ENCODE measurements at regions not wholly inside any gene's neighbourhood (a gene's known extent, or its start where the extent isn't known, plus 50 kb on each side); places are given as distances from the start of the nearest gene placed in this dataset.

DNA sequence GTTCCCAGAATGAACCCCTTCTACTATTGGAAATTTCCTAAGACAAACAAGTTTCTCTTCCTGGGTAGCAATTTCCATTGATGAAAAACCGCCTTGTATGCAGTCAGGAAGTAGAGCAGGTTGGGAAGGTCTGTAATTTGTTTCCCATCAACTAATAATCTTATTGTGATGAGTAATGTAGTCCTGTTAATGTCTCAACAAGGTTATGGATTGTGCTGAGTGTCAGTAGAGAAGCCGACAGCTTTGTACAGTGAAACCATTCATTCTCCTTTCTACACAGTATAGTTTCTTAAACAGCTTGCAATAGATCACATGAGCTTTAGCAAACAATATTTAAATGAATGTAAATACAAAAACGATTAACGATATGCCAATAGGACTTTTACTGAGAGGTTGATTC is 355.4 kb upstream of the WWC1 start:
- no peaks in the 10 kb centered on the region for H3K4me1 ChIP-seq (ENCODE audit: control insufficient read depth in 1 of 2, insufficient read depth in 2 of 2, low read length in 2 of 2)
- peaks cover 0 to 2% (median 0%) of the 10 kb centered on the region in 3 donors for H3K27me3 Mint-ChIP-seq (ENCODE audit: low read depth in 3 of 3)
- H3K9me3 Mint-ChIP-seq = peaks cover 0 to 3% (median 0%) of the 10 kb centered on the region in 7 donors
- H3K79me2 ChIP-seq (ENCODE audit: insufficient read depth, low read length) = no peaks in the 10 kb centered on the region
- H2AFZ ChIP-seq (ENCODE audit: insufficient read depth, low read depth, low read length, poor library complexity, severe bottlenecking) = no peak overlapping the region
- no peaks in the 10 kb centered on the region for H4K20me1 ChIP-seq (ENCODE audit: insufficient read depth, low read length)
- no peak overlapping the region for H3K27ac ChIP-seq (ENCODE audit: low read depth in 1 of 2, low read length in 2 of 2)
- H3K4me1 Mint-ChIP-seq = peaks cover 4% of the 10 kb centered on the region
- H3K4me2 ChIP-seq (replicated peaks; ENCODE audit: extremely low read depth, low read length, poor library complexity, severe bottlenecking) = no peak overlapping the region
- TF ChIP-seq, protein P1, sequence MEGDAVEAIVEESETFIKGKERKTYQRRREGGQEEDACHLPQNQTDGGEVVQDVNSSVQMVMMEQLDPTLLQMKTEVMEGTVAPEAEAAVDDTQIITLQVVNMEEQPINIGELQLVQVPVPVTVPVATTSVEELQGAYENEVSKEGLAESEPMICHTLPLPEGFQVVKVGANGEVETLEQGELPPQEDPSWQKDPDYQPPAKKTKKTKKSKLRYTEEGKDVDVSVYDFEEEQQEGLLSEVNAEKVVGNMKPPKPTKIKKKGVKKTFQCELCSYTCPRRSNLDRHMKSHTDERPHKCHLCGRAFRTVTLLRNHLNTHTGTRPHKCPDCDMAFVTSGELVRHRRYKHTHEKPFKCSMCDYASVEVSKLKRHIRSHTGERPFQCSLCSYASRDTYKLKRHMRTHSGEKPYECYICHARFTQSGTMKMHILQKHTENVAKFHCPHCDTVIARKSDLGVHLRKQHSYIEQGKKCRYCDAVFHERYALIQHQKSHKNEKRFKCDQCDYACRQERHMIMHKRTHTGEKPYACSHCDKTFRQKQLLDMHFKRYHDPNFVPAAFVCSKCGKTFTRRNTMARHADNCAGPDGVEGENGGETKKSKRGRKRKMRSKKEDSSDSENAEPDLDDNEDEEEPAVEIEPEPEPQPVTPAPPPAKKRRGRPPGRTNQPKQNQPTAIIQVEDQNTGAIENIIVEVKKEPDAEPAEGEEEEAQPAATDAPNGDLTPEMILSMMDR (IDR thresholded peaks at IDR 0.05) = no peak
- H3K9ac ChIP-seq (ENCODE audit: insufficient read depth, low read length, poor library complexity, severe bottlenecking) = no peak overlapping the region
- no peak overlapping the region for H3K4me3 Mint-ChIP-seq
- H3K9me3 ChIP-seq (replicated peaks in 1 of 2; ENCODE audit: control insufficient read depth in 1 of 2, insufficient read depth in 1 of 2, low read length in 2 of 2) = no peaks in the 10 kb centered on the region
- no peaks in the 10 kb centered on the region for H3K27me3 ChIP-seq (ENCODE audit: control insufficient read depth in 2 of 2, insufficient read depth in 2 of 2, low read length in 2 of 2)
- no peak overlapping the region for H3K4me3 ChIP-seq (replicated peaks in 1 of 3; ENCODE audit: low read depth in 2 of 3, low read length in 3 of 3)
- no peak for DNase-seq
- no CpG with 5 or more reads among the region's 4 CpGs for WGBS (ENCODE audit: insufficient coverage)
- H3K36me3 ChIP-seq (replicated peaks in 1 of 2; ENCODE audit: control insufficient read depth in 1 of 2, insufficient read depth in 2 of 2, low read length in 2 of 2) = no peaks in the 10 kb centered on the region
- intact Hi-C loops (cut with micrococcal nuclease) = no loop called here
- H3K36me3 Mint-ChIP-seq = no peaks in the 10 kb centered on the region
- no peak overlapping the region for H3K27ac Mint-ChIP-seq

DNA sequence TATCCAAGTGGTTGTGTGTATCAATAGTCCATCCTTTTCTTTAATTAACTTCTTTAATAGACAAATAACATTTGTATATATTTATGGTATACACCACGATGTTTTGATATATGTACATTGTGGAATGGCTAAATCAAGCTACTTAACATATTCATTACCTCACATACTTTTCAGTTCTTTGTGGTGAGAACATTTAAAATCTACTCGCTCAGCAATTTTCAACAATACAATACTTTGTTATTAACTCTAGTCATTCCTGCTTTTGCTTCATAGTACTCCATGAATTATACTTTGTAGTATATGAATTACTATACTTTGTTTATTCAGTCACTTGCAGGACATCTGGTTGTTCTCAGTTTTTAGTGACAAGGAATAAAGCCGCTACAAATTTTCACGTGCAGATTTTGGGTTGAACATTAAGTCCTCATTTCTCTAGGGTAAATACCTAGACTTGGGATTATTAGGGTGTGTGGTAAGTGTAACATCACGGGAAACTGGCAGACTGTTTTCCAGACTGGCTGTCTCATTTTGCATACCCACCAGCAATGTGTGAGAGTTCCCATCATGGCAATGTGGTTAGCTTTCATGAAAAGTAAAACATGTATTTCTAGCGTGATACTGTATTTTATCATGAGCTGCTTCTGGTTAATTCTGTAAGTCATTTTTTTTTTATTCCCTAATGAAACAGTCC is 354.4 kb upstream of the WWC1 start:
- H3K79me2 ChIP-seq (ENCODE audit: insufficient read depth, low read length) = no peaks in the 10 kb centered on the region
- no peak overlapping the region for H3K27ac ChIP-seq (ENCODE audit: low read depth in 1 of 2, low read length in 2 of 2)
- no peaks in the 10 kb centered on the region for H3K4me1 ChIP-seq (ENCODE audit: control insufficient read depth in 1 of 2, insufficient read depth in 2 of 2, low read length in 2 of 2)
- no peaks in the 10 kb centered on the region for H3K9me3 ChIP-seq (replicated peaks in 1 of 2; ENCODE audit: control insufficient read depth in 1 of 2, insufficient read depth in 1 of 2, low read length in 2 of 2)
- H3K27me3 ChIP-seq (ENCODE audit: control insufficient read depth in 2 of 2, insufficient read depth in 2 of 2, low read length in 2 of 2) = no peaks in the 10 kb centered on the region
- TF ChIP-seq, protein P1 (IDR thresholded peaks at IDR 0.05) = no peak
- peak overlapping the region; percentile 6 for H3K4me2 ChIP-seq (replicated peaks; ENCODE audit: extremely low read depth, low read length, poor library complexity, severe bottlenecking)
- Mint-ChIP-seq H3K27ac (no peak overlapping the region), H3K4me3 (peak overlapping the region in 1 of 2 donors; percentile 46), H3K27me3 (ENCODE audit: low read depth in 3 of 3) (peaks cover 0 to 2% (median 0%) of the 10 kb centered on the region in 3 donors), H3K36me3 (no peaks in the 10 kb centered on the region), H3K9me3 (peaks cover 0 to 3% (median 0%) of the 10 kb centered on the region in 7 donors), H3K4me1 (peaks cover 4% of the 10 kb centered on the region)
- H3K36me3 ChIP-seq (replicated peaks in 1 of 2; ENCODE audit: control insufficient read depth in 1 of 2, insufficient read depth in 2 of 2, low read length in 2 of 2) = no peaks in the 10 kb centered on the region
- H3K9ac ChIP-seq (ENCODE audit: insufficient read depth, low read length, poor library complexity, severe bottlenecking) = no peak overlapping the region
- 0% methylated on average over 1 of the region's 6 CpGs for WGBS (ENCODE audit: insufficient coverage)
- no peaks in the 10 kb centered on the region for H4K20me1 ChIP-seq (ENCODE audit: insufficient read depth, low read length)
- intact Hi-C loops (cut with micrococcal nuclease) = no loop called here
- DNase-seq = no peak
- H3K4me3 ChIP-seq (replicated peaks in 1 of 3; ENCODE audit: low read depth in 2 of 3, low read length in 3 of 3) = no peak overlapping the region
- peak overlapping the region; percentile 11 for H2AFZ ChIP-seq (ENCODE audit: insufficient read depth, low read depth, low read length, poor library complexity, severe bottlenecking)

Data from CD14-positive monocyte (primary cell).